ENCODE measurements at regions not wholly inside any gene's neighbourhood (a gene's known extent, or its start where the extent isn't known, plus 50 kb on each side); places are given as distances from the start of the nearest gene placed in this dataset.

GRCh38 chr3:102580760-102581159 lies 145.9 kb downstream of the ZPLD1 start:
- Histone ChIP-seq H3K9me3 (replicated peaks; ENCODE audit: control insufficient read depth, insufficient read depth, low read length) (no peaks in the 10 kb centered on the region), H3K9ac (ENCODE audit: control insufficient read depth, insufficient read depth, low read length) (no peak overlapping the region), H3K79me2 (ENCODE audit: control insufficient read depth, insufficient read depth, low read length) (no peaks in the 10 kb centered on the region), H3K27me3 (replicated peaks in 1 of 2; ENCODE audit: control insufficient read depth in 2 of 2, insufficient read depth in 2 of 2, low read length in 1 of 2) (no peaks in the 10 kb centered on the region), H2AFZ (ENCODE audit: control insufficient read depth, low read depth, low read length) (no peak overlapping the region), H3K27ac (ENCODE audit: control insufficient read depth, insufficient read depth) (no peak overlapping the region), H3K4me3 (no peak overlapping the region), H3K36me3 (ENCODE audit: control insufficient read depth in 2 of 2, insufficient read depth in 2 of 2, low read length in 1 of 2) (no peaks in the 10 kb centered on the region), H3K4me2 (ENCODE audit: control insufficient read depth, insufficient read depth) (no peak overlapping the region), H3K4me1 (ENCODE audit: control insufficient read depth, insufficient read depth, low read length) (no peaks in the 10 kb centered on the region), H4K20me1 (ENCODE audit: control insufficient read depth, insufficient read depth) (no peaks in the 10 kb centered on the region)
- DNase-seq (ENCODE audit: low read depth, low spot score): no peak
- ChIA-PET CTCF (no interaction called here), SMC1A (ENCODE audit: uncharacterized antibody, unreplicated experiment) (no interaction called here), POLR2A (no interaction called here), RAD21 (ENCODE audit: unreplicated experiment) (no interaction called here)
- TF ChIP-seq MEF2B (IDR thresholded peaks at IDR 0.05; ENCODE audit: partially characterized antibody, poor library complexity, severe bottlenecking) (no peak), CHD4 (IDR thresholded peaks at IDR 0.05) (no peak), RBBP5 (conservative IDR thresholded peaks at IDR 0.05) (no peak), IRF3 (IDR thresholded peaks at IDR 0.05) (no peak), ATF3 (IDR thresholded peaks at IDR 0.05; ENCODE audit: borderline replicate concordance, extremely low read depth, low read depth, low read length) (no peak), RUNX3 (IDR thresholded peaks at IDR 0.05; ENCODE audit: low read length) (no peak), NFIC (IDR thresholded peaks at IDR 0.05; ENCODE audit: low read depth, low read length) (no peak), EP300 (IDR thresholded peaks at IDR 0.05; ENCODE audit: borderline replicate concordance in 1 of 2, control insufficient read depth in 1 of 2, low read depth in 2 of 2, low read length in 2 of 2) (no peak)
- FAIRE-seq: no peak
- intact Hi-C loops (cut with micrococcal nuclease; ENCODE audit: unreplicated experiment): no loop called here
- in situ Hi-C loops (cut with MboI): no loop called here
- BruUV-seq (replicated peaks): no TSS peak
- ATAC-seq: no peak
